CD1c-positive myeloid dendritic cell (primary cell): ENCODE measurements at regions not wholly inside any gene's neighbourhood (a gene's known extent, or its start where the extent isn't known, plus 50 kb on each side); places are given as distances from the start of the nearest gene placed in this dataset.
"Not testable (repeated sequence)": the region's sequence is repeated elsewhere in the genome, so short reads cannot be mapped to it uniquely, and the experiment has no call there.

Experiments
- DNase-seq: peaks from one replicate; pipeline ENCODE4 v3.0.0-alpha.2; 2016; ENCODE audit errors: extremely low spot score

- DNase-seq: no peak
Observed at GRCh38 chr2:123359636-123360035, 665.5 kb upstream of the CNTNAP5 start.

- no peak for DNase-seq
Observed at GRCh38 chr2:123362671-123363440, 662.2 kb upstream of the CNTNAP5 start.

DNA sequence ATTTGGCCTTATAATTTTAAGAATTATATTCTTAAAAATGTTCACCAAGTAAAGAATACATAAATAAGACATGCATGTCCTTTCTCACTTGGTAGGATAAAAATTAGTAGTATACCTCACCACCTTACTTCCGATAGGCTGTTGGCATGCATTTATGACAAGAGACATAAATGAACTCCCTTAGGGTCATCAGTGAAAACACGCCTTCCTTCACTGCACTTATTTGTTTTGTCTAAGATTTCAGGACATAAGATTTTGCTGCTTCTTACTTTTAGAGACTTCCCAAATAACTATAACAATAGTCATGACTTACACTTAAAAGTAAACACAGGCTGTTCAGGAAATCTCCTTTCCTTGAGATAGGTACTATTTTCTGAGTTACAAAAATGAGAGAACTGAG, 661.3 kb upstream of the CNTNAP5 start:
- no peak for DNase-seq

GRCh38 chr2:123364243-123364896, 660.7 kb upstream of the CNTNAP5 start:
- DNase-seq: no peak

- no peak for DNase-seq
Observed at GRCh38 chr2:123366239-123366837, 658.7 kb upstream of the CNTNAP5 start.

- no peak for DNase-seq
Observed at GRCh38 chr2:123370186-123370585, 654.9 kb upstream of the CNTNAP5 start.

- DNase-seq: no peak
Observed at GRCh38 chr2:123371535-123371934, 653.6 kb upstream of the CNTNAP5 start.

- DNase-seq: no peak
Observed at GRCh38 chr2:123380370-123380935, 644.6 kb upstream of the CNTNAP5 start.

- no peak for DNase-seq
Observed at GRCh38 chr2:123415678-123416077, 609.4 kb upstream of the CNTNAP5 start.

- no peak for DNase-seq
Observed at GRCh38 chr2:123419976-123420375, 605.1 kb upstream of the CNTNAP5 start.

DNA sequence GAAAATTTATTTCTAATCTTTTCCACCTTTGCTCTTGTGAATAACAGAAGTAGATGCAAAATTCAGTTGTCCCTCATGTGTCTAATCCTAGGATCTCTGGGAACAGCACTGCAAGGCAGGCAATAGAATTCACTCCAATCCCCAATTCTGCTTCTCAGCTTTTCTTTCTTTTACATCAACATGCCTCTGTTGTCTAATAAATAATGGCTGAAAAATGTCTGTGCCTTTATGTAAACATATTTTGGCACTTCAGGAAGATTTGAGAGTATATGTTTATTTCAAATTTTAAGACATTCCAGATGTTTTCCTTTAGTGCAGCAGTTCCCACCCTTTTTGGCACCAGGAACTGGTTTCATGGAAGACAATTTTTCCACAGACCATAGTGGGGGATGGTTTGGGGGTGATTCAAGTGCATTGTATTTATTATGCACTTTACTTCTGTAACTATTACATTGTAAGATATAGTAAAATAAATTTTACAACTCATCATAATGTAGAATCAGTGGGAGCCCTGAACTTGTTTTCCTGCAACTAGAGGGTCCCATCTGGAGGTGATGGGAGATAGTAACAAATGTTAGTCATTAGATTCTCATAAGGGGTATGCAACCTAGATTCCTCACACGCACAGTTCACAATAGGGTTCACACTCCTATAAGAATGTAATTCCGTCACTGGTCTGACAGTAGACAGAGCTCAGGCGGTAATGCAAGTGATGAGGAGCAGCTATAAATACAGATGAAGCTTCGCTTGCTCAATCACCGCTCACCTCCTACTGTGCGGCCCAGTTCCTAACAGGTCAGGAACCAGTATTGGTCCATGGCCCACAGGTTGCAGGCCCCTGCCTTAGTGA, 590.3 kb upstream of the CNTNAP5 start:
- no peak for DNase-seq

- no peak for DNase-seq
Observed at GRCh38 chr2:123438251-123438650, 586.8 kb upstream of the CNTNAP5 start.

- DNase-seq: no peak
Observed at GRCh38 chr2:123438675-123439074, 586.4 kb upstream of the CNTNAP5 start.

- no peak for DNase-seq
Observed at GRCh38 chr2:123448801-123449200, 576.3 kb upstream of the CNTNAP5 start.

- no peak for DNase-seq
Observed at GRCh38 chr2:123451542-123451941, 573.5 kb upstream of the CNTNAP5 start.

GRCh38 chr2:123453046-123453700, 571.9 kb upstream of the CNTNAP5 start:
- DNase-seq: no peak

DNA sequence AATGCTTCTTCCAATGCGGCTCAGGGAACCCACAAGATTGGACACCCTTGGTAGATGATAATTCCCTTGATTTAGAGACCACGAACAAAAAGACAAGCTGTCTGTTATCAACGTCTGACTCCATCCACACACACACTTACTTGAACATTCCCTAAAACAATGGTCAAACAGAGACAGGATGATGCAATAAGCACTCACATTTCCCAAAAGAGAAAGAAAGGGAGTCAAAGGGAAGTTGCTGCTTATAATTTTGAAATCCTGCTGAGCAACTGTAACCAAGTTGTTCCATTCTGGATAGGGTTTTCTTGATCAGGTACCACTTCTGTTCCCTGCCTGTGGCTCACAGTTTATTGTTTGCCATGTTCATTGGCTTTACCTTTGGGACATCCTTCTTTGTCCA, 571.3 kb upstream of the CNTNAP5 start:
- no peak for DNase-seq

GRCh38 chr2:123455234-123455633, 569.9 kb upstream of the CNTNAP5 start:
- not testable (repeated sequence) for DNase-seq

- DNase-seq: no peak
Observed at GRCh38 chr2:123456416-123456815, 568.7 kb upstream of the CNTNAP5 start.

DNA sequence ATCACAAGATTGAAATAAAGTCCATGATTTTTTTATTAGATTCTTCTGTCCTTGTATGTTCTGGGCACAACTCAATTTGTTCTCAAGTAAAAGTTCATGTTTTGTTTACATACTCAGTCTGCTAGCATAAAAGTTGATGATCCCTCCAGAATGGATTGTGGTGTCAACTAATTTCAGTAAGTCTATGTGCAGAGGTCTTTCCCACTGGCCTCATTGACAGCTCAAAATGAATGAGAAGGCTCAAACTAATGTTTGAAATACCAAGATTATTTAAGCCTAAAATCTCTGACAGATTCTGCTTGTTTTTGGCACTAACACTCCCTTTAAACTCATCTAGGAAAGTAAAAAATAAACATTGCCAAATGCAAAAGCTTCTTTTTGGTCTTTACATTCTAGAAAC, 561.2 kb upstream of the CNTNAP5 start:
- no peak for DNase-seq

DNA sequence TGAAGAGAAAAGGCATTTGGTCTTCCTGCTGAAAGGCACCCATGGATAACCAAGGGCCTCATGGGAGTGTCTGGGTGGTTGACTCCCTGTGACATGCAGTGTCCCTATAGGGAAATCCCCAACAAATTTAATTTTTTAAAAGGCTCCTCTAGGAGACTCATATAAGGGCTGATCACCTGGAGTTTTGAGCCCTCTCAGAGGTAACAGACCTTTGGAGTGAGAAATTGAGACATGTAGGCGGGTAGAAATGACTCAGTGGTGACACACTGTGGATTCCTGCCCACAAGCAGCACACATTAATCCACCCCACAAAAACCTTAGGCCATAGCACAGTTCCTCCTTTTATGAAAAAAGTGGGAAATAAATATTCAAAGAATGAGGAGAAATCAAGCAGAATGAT, 557.0 kb upstream of the CNTNAP5 start:
- DNase-seq: no peak
